Erythroblast (primary cell): ENCODE measurements at regions not wholly inside any gene's neighbourhood (a gene's known extent, or its start where the extent isn't known, plus 50 kb on each side); places are given as distances from the start of the nearest gene placed in this dataset.

Experiments
- GATA1 ChIP-seq: IDR thresholded peaks from 2 replicates; pipeline ENCODE4 v1.6.1; 2011; ENCODE audit warnings: low read depth, mild to moderate bottlenecking, control low read depth, low read length, moderate library complexity
- POLR2A ChIP-seq: IDR thresholded peaks from 2 replicates; pipeline ENCODE4 v1.6.1; 2011; ENCODE audit warnings: mild to moderate bottlenecking, low read length

DNA sequence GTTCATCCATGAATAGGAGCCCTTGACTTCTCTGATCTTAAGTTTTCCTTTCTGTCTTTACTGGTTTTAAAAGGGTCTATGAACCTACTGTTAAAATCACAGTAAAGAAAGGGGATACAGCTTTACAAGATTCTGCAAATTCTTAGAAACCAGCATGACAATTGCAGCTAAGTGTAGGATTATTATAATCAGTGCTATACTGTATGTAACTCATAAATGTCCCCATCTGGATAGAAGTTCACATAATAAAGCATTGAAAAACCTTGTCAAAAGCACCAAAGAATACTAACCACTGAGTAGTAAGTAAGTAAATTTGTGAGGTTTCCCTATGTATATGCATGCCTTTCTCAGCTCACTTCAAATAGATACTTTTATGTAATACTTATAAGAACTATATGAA lies 724.6 kb downstream of the CENPC start:
- TF ChIP-seq POLR2A (no peak), GATA1 (no peak)
